ENCODE measurements at regions not wholly inside any gene's neighbourhood (a gene's known extent, or its start where the extent isn't known, plus 50 kb on each side); places are given as distances from the start of the nearest gene placed in this dataset.
"Not testable (repeated sequence)": the region's sequence is repeated elsewhere in the genome, so short reads cannot be mapped to it uniquely, and the experiment has no call there.

GRCh38 chr6:3535776-3536435 lies 79.1 kb upstream of the SLC22A23 start:
- no peak overlapping the region for H3K4me3 ChIP-seq (ENCODE audit: low read length)
- no peak for DNase-seq (ENCODE audit: low read depth, low spot score)

- no peak overlapping the region for H3K4me3 ChIP-seq (ENCODE audit: low read length)
- DNase-seq (ENCODE audit: low read depth, low spot score) = no peak
Measured at GRCh38 chr6:3535033-3535775, 78.4 kb upstream of the SLC22A23 start.

GRCh38 chr6:3534599-3534998 lies 77.7 kb upstream of the SLC22A23 start:
- DNase-seq (ENCODE audit: low read depth, low spot score) = no peak
- no peak overlapping the region for H3K4me3 ChIP-seq (ENCODE audit: low read length)

GRCh38 chr6:3533981-3534380 lies 77.1 kb upstream of the SLC22A23 start:
- no peak for DNase-seq (ENCODE audit: low read depth, low spot score)
- H3K4me3 ChIP-seq (ENCODE audit: low read length) = no peak overlapping the region

- no peak for DNase-seq (ENCODE audit: low read depth, low spot score)
Measured at GRCh38 chr6:3532296-3532916, 75.6 kb upstream of the SLC22A23 start.

GRCh38 chr6:3531481-3531880 lies 74.6 kb upstream of the SLC22A23 start:
- H3K4me3 ChIP-seq (ENCODE audit: low read length) = no peak overlapping the region
- no peak for DNase-seq (ENCODE audit: low read depth, low spot score)

More at GRCh38 chr6:3532296-3532916, 75.6 kb upstream of the SLC22A23 start:
- no peak overlapping the region for H3K4me3 ChIP-seq (ENCODE audit: low read length)

- no peak overlapping the region for H3K4me3 ChIP-seq (ENCODE audit: low read length)
- DNase-seq (ENCODE audit: low read depth, low spot score) = no peak
Measured at GRCh38 chr6:3530515-3530914, 73.7 kb upstream of the SLC22A23 start.

- H3K4me3 ChIP-seq (ENCODE audit: low read length) = no peak overlapping the region
- no peak for DNase-seq (ENCODE audit: low read depth, low spot score)
Measured at GRCh38 chr6:3529721-3530120, 72.9 kb upstream of the SLC22A23 start.

- DNase-seq (ENCODE audit: low read depth, low spot score) = no peak
- no peak overlapping the region for H3K4me3 ChIP-seq (ENCODE audit: low read length)
Measured at GRCh38 chr6:3529232-3529631, 72.4 kb upstream of the SLC22A23 start.

- not testable (repeated sequence) for H3K4me3 ChIP-seq (ENCODE audit: low read length); DNase-seq (ENCODE audit: low read depth, low spot score)
Measured at GRCh38 chr6:3528081-3528671, 71.3 kb upstream of the SLC22A23 start.

GRCh38 chr6:3527651-3527977 lies 70.8 kb upstream of the SLC22A23 start:
- no peak for DNase-seq (ENCODE audit: low read depth, low spot score)
- no peak overlapping the region for H3K4me3 ChIP-seq (ENCODE audit: low read length)

- no peak overlapping the region for H3K4me3 ChIP-seq (ENCODE audit: low read length)
- no peak for DNase-seq (ENCODE audit: low read depth, low spot score)
Measured at GRCh38 chr6:3526962-3527650, 70.3 kb upstream of the SLC22A23 start.

GRCh38 chr6:3525915-3526314 lies 69.1 kb upstream of the SLC22A23 start:
- H3K4me3 ChIP-seq (ENCODE audit: low read length) = no peak overlapping the region
- no peak for DNase-seq (ENCODE audit: low read depth, low spot score)

GRCh38 chr6:3524456-3524855 lies 67.6 kb upstream of the SLC22A23 start:
- no peak overlapping the region for H3K4me3 ChIP-seq (ENCODE audit: low read length)
- DNase-seq (ENCODE audit: low read depth, low spot score) = no peak

- no peak for DNase-seq (ENCODE audit: low read depth, low spot score)
- H3K4me3 ChIP-seq (ENCODE audit: low read length) = no peak overlapping the region
Measured at GRCh38 chr6:3523966-3524365, 67.1 kb upstream of the SLC22A23 start.

- no peak for DNase-seq (ENCODE audit: low read depth, low spot score)
- no peak overlapping the region for H3K4me3 ChIP-seq (ENCODE audit: low read length)
Measured at GRCh38 chr6:3523271-3523670, 66.4 kb upstream of the SLC22A23 start.

- no peak overlapping the region for H3K4me3 ChIP-seq (ENCODE audit: low read length)
- DNase-seq (ENCODE audit: low read depth, low spot score) = no peak
Measured at GRCh38 chr6:3522561-3523260, 65.9 kb upstream of the SLC22A23 start.

- DNase-seq (ENCODE audit: low read depth, low spot score) = no peak
- H3K4me3 ChIP-seq (ENCODE audit: low read length) = no peak overlapping the region
Measured at GRCh38 chr6:3520281-3521230, 63.7 kb upstream of the SLC22A23 start.
